AG09309 (cell line): ENCODE measurements at regions not wholly inside any gene's neighbourhood (a gene's known extent, or its start where the extent isn't known, plus 50 kb on each side); places are given as distances from the start of the nearest gene placed in this dataset.

Experiments used
- DNase-seq: peaks from one replicate; pipeline ENCODE4 v3.0.0-alpha.2; 2010; ENCODE audit warnings: low read depth
- H3K4me3 ChIP-seq: 2 replicates; pipeline ENCODE4 v1.5.1; 2011; ENCODE audit warnings: mild to moderate bottlenecking, low read depth, low read length, moderate library complexity; ENCODE audit not compliant: control insufficient read depth
- CTCF ChIP-seq: IDR thresholded peaks from 2 replicates; pipeline ENCODE4 v1.5.1; 2011; ENCODE audit warnings: mild to moderate bottlenecking, low read depth, low read length, inconsistent platforms; ENCODE audit not compliant: insufficient read depth, control insufficient read depth; ENCODE audit errors: missing control alignments

GRCh38 chr20:48247961-48248360 is 462.7 kb upstream of the SULF2 start:
- TF ChIP-seq CTCF = no peak

GRCh38 chr20:48246061-48246790 is 460.9 kb upstream of the SULF2 start:
- TF ChIP-seq CTCF = no peak
- no peak for DNase-seq
- H3K4me3 ChIP-seq = no peak overlapping the region

More at GRCh38 chr20:48247961-48248360, 462.7 kb upstream of the SULF2 start:
- no peak for DNase-seq
- no peak overlapping the region for H3K4me3 ChIP-seq

GRCh38 chr20:48242623-48243022 is 457.3 kb upstream of the SULF2 start:
- no peak for DNase-seq
- no peak for TF ChIP-seq CTCF

GRCh38 chr20:48241482-48241881 is 456.2 kb upstream of the SULF2 start:
- DNase-seq = no peak
- TF ChIP-seq CTCF = no peak
- H3K4me3 ChIP-seq = no peak overlapping the region

More at GRCh38 chr20:48242623-48243022, 457.3 kb upstream of the SULF2 start:
- no peak overlapping the region for H3K4me3 ChIP-seq

GRCh38 chr20:48238781-48239180 is 453.5 kb upstream of the SULF2 start:
- no peak for TF ChIP-seq CTCF
- DNase-seq = peak; percentile 18
- no peak overlapping the region for H3K4me3 ChIP-seq

- H3K4me3 ChIP-seq = no peak overlapping the region
- TF ChIP-seq CTCF = no peak
- peak; percentile 62 for DNase-seq
Measured at GRCh38 chr20:48238326-48238725, 453.0 kb upstream of the SULF2 start.
